ENCODE measurements at regions not wholly inside any gene's neighbourhood (a gene's known extent, or its start where the extent isn't known, plus 50 kb on each side); places are given as distances from the start of the nearest gene placed in this dataset.
"Not testable (repeated sequence)": the region's sequence is repeated elsewhere in the genome, so short reads cannot be mapped to it uniquely, and the experiment has no call there.

- FAIRE-seq (no peak), DNase-seq (ENCODE audit: insufficient read length, low spot score) (no peak)
- no peak for TF ChIP-seq CTCF (IDR thresholded peaks at IDR 0.05; ENCODE audit: insufficient read depth, missing control alignments)
These were observed 214.5 kb upstream of the DDHD1 start for GRCh38 chr14:53367644-53368026.

GRCh38 chr14:53365486-53366130, 212.5 kb upstream of the DDHD1 start:
- DNase-seq (ENCODE audit: insufficient read length, low spot score) (no peak), FAIRE-seq (no peak)
- no peak for TF ChIP-seq CTCF (IDR thresholded peaks at IDR 0.05; ENCODE audit: insufficient read depth, missing control alignments)

GRCh38 chr14:53362916-53363315, 209.8 kb upstream of the DDHD1 start:
- DNase-seq (ENCODE audit: insufficient read length, low spot score); FAIRE-seq: not testable (repeated sequence)

GRCh38 chr14:53360829-53361228, 207.7 kb upstream of the DDHD1 start:
- DNase-seq (ENCODE audit: insufficient read length, low spot score) (no peak), FAIRE-seq (no peak)
- TF ChIP-seq CTCF (IDR thresholded peaks at IDR 0.05; ENCODE audit: insufficient read depth, missing control alignments) = no peak

GRCh38 chr14:53358166-53358565, 205.0 kb upstream of the DDHD1 start:
- TF ChIP-seq CTCF (IDR thresholded peaks at IDR 0.05; ENCODE audit: insufficient read depth, missing control alignments) = no peak
- FAIRE-seq = no peak

GRCh38 chr14:53356361-53357150, 203.4 kb upstream of the DDHD1 start:
- TF ChIP-seq CTCF (IDR thresholded peaks at IDR 0.05; ENCODE audit: insufficient read depth, missing control alignments) = no peak
- DNase-seq (ENCODE audit: insufficient read length, low spot score) (no peak), FAIRE-seq (no peak)

More at GRCh38 chr14:53358166-53358565, 205.0 kb upstream of the DDHD1 start:
- no peak for DNase-seq (ENCODE audit: insufficient read length, low spot score)

- DNase-seq (ENCODE audit: insufficient read length, low spot score) (no peak), FAIRE-seq (no peak)
- no peak for TF ChIP-seq CTCF (IDR thresholded peaks at IDR 0.05; ENCODE audit: insufficient read depth, missing control alignments)
These were observed 202.5 kb upstream of the DDHD1 start for GRCh38 chr14:53355581-53356112.

Measured in D721Med (cell line).